ENCODE measurements at regions not wholly inside any gene's neighbourhood (a gene's known extent, or its start where the extent isn't known, plus 50 kb on each side); places are given as distances from the start of the nearest gene placed in this dataset.

DNA sequence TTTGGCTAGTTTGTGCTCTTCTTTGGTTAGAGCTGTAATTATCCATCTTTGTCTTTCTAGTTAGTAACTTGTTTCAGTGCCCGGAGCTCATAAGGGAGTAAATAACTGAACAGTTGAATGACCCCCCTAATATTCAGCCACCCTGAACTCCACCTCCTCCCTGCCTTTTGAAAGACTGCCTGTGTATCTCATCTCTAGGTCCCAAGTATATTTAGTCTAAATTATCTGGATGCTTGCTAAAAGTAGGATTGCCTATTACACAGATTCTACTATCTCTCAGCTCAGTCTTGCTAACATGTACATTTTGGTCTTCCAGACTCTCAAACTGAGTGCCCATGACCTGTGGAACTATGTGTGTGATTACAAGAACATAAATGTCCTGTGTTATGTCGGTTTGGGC lies 145.9 kb downstream of the GJA1 start:
- TF ChIP-seq POLR2A (IDR thresholded peaks at IDR 0.05): no peak
- TF ChIP-seq, protein P1, sequence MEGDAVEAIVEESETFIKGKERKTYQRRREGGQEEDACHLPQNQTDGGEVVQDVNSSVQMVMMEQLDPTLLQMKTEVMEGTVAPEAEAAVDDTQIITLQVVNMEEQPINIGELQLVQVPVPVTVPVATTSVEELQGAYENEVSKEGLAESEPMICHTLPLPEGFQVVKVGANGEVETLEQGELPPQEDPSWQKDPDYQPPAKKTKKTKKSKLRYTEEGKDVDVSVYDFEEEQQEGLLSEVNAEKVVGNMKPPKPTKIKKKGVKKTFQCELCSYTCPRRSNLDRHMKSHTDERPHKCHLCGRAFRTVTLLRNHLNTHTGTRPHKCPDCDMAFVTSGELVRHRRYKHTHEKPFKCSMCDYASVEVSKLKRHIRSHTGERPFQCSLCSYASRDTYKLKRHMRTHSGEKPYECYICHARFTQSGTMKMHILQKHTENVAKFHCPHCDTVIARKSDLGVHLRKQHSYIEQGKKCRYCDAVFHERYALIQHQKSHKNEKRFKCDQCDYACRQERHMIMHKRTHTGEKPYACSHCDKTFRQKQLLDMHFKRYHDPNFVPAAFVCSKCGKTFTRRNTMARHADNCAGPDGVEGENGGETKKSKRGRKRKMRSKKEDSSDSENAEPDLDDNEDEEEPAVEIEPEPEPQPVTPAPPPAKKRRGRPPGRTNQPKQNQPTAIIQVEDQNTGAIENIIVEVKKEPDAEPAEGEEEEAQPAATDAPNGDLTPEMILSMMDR (IDR thresholded peaks at IDR 0.05): no peak

Data from ovary (tissue), 3 donors.